GM12891 (cell line): ENCODE measurements at regions not wholly inside any gene's neighbourhood (a gene's known extent, or its start where the extent isn't known, plus 50 kb on each side); places are given as distances from the start of the nearest gene placed in this dataset.
"Not testable (repeated sequence)": the region's sequence is repeated elsewhere in the genome, so short reads cannot be mapped to it uniquely, and the experiment has no call there.

ENCODE experiments used
- DNase-seq: peaks from one replicate; pipeline ENCODE4 v3.0.0; 2011; ENCODE audit warnings: low spot score; ENCODE audit not compliant: insufficient read length
- FAIRE-seq: peaks from 2 replicates; lab custom pipeline; 2011; peaks lifted over from hg19 to GRCh38; lab: Jason Lieb, UNC
- PAX5 ChIP-seq: IDR thresholded peaks from 2 replicates; pipeline ENCODE4 v1.6.1; 2011; ENCODE audit warnings: low read length, moderate library complexity, mild to moderate bottlenecking; ENCODE audit not compliant: insufficient read depth, severe bottlenecking
- POLR2A ChIP-seq: IDR thresholded peaks from 2 replicates; pipeline ENCODE4 v1.6.1; 2011; ENCODE audit warnings: low read depth, low read length, control low read depth
- POLR2AphosphoS5 ChIP-seq: IDR thresholded peaks from 2 replicates; pipeline ENCODE4 v1.6.1; 2011; ENCODE audit warnings: low read depth, low read length, control low read depth
- POU2F2 ChIP-seq: IDR thresholded peaks from 2 replicates; pipeline ENCODE4 v1.6.1; 2011; ENCODE audit warnings: low read depth, mild to moderate bottlenecking, control low read depth, low read length, moderate library complexity
- SPI1 ChIP-seq: IDR thresholded peaks from 2 replicates; pipeline ENCODE4 v1.6.1; 2011; ENCODE audit warnings: low read depth, low read length, control low read depth
- TAF1 ChIP-seq: IDR thresholded peaks from 2 replicates; pipeline ENCODE4 v1.6.1; 2011; ENCODE audit warnings: low read depth, low read length, control low read depth

DNA sequence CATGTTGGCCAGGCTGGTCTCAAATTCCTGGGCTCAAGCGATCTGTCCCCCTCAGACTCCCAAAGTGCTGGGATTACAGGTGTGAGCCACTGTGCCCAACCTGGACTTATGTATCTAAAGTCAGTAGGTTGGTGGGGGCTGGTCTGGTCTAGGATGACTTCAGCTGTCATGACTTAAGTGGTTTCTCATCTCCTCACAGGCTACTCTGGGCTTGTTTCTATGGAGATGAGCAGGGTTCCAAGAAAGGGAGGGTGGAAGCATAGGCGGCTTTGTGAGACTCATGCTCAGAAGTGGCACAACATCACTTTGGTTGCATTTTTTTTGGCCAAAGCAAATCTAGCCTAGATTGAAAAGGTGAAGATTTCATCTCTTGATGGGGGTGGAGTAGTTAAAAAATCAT is 115.9 kb upstream of the IVNS1ABP start:
- TF ChIP-seq POLR2AphosphoS5 (no peak), TAF1 (no peak), POU2F2 (no peak)

DNA sequence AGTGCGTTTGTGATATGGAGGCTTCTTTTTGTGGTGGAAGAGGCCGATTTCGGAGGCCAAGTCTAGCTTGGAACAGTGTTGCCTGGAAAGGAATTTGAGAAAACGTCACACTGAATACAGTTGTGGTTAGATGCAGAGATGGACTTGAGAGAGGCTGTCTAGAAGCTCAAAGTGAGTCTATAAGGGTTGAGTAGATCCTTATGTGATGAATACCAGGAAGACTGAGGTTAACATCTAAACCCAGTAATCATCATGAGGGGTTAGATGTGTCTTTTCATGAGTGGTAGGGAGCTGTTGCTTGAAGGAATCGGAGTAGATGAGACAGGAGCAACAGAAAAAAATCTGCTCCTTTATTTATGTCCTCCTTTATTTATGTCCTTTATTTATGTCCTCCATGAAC is 114.6 kb upstream of the IVNS1ABP start:
- TF ChIP-seq POLR2A (no peak), PAX5 (no peak), POLR2AphosphoS5 (no peak), SPI1 (no peak), TAF1 (no peak), POU2F2 (no peak)
- FAIRE-seq (no peak), DNase-seq (no peak)

More for the DNA sequence above, 115.9 kb upstream of the IVNS1ABP start:
- DNase-seq (no peak), FAIRE-seq (no peak)

DNA sequence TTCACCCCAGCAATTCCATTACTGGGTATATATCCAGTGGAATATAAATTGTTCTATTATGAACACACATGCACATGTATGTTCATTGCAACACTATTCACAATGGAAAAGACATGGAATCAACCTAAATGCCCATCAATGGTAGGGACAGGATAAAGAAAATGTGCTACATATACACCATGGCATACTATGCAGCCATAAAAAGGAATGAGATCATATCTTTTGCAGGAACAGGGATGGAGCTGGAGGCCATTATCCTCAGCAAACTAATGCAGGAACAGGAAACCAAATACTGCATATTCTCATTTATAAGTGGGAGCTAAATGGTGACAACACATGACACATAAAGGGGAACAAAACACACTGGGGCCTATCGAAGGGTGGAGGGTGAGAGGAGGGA is 112.6 kb upstream of the IVNS1ABP start:
- not testable (repeated sequence) for FAIRE-seq, DNase-seq

DNA sequence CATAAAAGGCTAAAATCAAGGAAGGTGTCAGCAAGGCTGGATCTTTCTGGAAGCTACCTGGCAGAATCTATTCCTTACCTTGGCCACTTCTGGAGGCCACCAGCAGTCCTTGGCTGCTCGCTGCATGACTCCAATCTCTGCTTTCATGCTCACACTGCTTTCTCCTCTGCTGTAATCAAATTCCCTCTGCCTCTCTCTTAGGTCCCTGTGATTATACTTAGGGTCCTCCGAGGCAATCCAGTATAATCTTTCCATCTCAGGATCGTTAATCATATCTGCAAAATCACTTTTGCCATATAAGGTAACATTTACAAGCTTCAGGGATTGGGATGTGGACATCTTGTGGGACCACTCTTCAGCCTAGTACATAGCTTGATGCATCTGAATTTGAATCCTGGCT is 110.7 kb upstream of the IVNS1ABP start:
- TF ChIP-seq POLR2AphosphoS5 (no peak), TAF1 (no peak), PAX5 (no peak), POLR2A (no peak), POU2F2 (no peak), SPI1 (no peak)
- DNase-seq (no peak), FAIRE-seq (no peak)

DNA sequence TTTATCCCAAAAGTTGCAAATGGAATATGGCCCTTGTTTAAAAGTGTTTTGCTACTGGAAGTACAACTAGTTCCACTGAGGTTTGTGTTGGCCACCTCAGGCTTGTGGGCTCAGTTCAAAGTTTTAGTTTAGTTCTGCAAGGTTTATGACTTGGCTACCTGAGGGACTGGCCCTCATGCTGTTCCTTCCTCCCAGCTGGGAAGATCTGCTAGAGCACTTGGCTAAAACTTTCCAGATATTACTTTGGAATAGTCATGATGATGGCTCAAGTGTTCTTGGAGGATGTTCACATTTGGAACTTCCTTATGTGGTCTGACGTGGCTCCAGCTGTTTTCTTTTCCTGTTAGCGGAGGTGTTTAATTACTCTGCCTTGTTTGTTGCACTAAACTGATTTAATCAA is 110.2 kb upstream of the IVNS1ABP start:
- TF ChIP-seq POLR2AphosphoS5 (no peak), POLR2A (no peak), POU2F2 (no peak), TAF1 (no peak), PAX5 (no peak), SPI1 (no peak)
- FAIRE-seq (no peak), DNase-seq (no peak)

DNA sequence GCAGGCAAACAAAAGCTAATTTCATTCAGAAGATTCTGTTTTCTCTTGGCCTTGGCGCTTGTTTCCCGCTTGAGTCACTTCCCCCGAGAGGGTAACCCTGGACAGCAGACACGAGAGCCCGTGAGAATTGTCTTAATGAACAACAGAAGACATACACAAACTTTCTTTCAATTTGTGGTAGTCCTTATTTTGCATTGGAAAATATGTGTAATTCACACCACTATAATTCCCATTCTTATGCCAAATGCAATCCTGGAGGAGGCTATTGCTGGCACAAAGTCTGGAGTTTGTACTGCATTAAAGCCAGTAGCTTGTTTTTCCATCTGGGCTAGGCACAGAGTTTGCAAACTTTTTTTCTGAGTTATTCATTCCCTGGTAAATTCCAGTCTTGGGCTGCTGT is 109.8 kb upstream of the IVNS1ABP start:
- no peak for TF ChIP-seq POLR2AphosphoS5
- no peak for DNase-seq
- FAIRE-seq, result no peak

DNA sequence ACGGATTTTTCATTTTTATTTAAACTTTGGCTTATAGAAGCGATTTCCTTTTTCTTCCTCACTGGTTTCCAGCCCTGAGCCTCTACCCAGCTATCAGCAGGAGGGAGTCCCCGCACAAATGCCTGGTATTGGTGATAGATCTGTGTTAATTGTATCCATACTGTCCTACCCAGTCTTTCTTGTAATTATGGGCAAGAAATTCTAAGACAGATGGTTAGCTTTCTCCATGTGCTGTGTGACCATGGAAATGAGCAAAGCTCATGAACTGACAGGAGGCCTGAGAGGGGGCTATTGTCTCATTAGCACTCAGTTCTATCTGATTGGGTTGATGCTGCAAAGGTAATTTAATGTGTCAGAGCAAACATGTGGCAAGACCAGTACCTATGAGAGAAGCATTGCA is 108.1 kb upstream of the IVNS1ABP start:
- TF ChIP-seq POLR2A (no peak), SPI1 (no peak), TAF1 (no peak), POLR2AphosphoS5 (no peak), PAX5 (no peak), POU2F2 (no peak)
- FAIRE-seq (no peak), DNase-seq (no peak)

DNA sequence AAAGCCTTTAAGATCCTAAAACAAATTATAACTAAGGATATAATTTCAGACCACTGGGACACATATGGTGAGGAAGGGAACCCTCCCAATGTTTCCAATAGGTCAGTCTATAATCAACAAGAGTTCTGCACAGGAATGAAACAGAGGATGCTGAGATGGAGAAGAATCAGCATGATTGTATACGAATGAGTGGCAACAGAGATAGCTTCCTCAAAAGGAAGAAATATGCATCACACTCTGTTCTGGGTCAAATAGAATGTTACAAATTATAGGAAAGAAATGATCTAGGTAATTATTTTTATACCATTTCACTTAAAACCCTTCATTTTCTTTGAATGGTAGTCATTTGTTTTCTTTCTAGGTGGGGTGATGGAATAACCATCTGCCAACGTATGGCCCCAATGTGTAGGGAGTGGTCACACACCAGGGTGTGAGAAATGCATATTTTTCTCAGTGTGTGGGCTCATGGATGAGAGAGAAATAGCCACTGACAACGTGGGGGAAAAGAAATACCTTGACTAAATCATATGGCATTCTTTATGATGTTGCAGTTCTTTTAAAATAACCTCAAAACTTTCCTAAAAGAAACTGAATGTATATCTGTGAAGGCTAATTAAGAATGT is 104.6 kb upstream of the IVNS1ABP start:
- no peak for TF ChIP-seq SPI1
- no peak for TF ChIP-seq POLR2AphosphoS5
- no peak for TF ChIP-seq POU2F2
- TF ChIP-seq POLR2A, result no peak
- no peak for TF ChIP-seq PAX5
- TF ChIP-seq TAF1, result no peak
- DNase-seq, result no peak
- no peak for FAIRE-seq

DNA sequence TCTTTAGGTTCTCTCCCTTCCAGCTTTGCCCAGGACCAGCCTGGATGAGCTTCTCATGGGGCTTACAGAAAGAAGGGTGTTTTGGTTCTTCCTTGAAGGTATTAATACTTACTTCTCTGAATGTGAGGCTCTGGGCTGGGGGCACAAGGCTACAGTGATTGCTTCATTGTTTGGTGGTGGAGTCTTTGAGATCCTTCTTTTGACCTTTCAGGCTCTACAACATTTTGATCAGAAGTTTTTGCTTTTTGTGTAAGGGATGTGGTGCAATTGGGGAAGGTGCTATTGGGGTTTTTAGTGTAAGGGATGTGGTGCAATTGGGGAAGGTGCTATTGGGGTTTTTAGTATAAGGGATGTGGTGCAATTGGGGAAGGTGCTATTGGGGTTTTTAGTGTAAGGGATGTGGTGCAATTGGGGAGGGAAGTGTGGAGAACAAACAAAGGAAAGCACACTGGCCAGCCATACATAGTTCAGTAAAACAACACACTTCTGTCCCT is 103.6 kb upstream of the IVNS1ABP start:
- no peak for FAIRE-seq
- TF ChIP-seq SPI1 (no peak), PAX5 (no peak), POLR2A (no peak), POLR2AphosphoS5 (no peak), POU2F2 (no peak), TAF1 (no peak)
- no peak for DNase-seq

DNA sequence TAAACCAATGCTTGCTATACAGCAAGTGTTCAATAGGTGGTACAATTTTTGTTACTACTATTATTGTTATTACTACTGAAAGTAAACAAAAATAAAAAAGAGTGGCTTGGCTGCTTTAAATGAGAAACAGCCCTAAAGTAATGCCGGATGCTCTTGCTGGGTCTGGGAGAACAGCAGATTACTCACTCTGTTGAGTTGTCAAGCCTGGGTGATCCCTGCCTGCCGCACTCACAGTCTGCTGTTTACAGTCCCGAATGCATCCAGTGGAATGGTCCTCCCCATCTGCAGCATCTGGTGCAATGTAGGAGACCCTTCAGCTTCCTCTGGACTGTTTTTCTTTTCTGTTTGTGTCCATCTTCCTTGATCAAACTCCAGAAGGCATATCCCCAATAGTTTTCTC is 102.7 kb upstream of the IVNS1ABP start:
- FAIRE-seq, result no peak
- DNase-seq, result no peak
- no peak for TF ChIP-seq PAX5

DNA sequence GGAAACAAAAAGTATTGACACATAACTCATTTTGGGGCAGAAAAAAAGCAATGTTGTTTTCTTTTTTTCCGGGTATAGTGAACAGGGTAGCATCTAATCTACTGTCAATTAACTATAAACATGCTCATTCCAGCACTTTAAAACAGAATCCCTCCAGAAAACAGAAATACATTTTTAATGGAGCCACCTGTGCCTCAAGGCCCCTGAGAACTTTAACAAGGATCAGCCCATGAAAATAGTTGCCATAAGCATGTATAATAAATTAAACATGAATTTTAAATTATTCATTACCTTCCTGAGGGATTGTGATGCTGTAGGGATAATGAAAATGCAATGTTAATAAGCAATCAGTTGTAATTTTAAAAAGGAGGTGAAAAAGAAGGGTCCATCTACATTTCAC is 101.4 kb upstream of the IVNS1ABP start:
- DNase-seq, result no peak
- no peak for TF ChIP-seq POLR2A
- no peak for TF ChIP-seq PAX5
- TF ChIP-seq TAF1, result no peak
- TF ChIP-seq SPI1, result no peak
- TF ChIP-seq POU2F2, result no peak
- no peak for TF ChIP-seq POLR2AphosphoS5
- FAIRE-seq, result no peak
